IMR-90 (cell line): ENCODE measurements at regions not wholly inside any gene's neighbourhood (a gene's known extent, or its start where the extent isn't known, plus 50 kb on each side); places are given as distances from the start of the nearest gene placed in this dataset.

Experiments used
- BHLHE40 ChIP-seq: fragments of 150-350 bp; IDR thresholded peaks from 2 replicates; pipeline ENCODE4 v1.6.1; 2016; ENCODE audit warnings: mild to moderate bottlenecking, low read depth, low read length
- CEBPB ChIP-seq: IDR thresholded peaks from 2 replicates; pipeline ENCODE4 v1.6.1; 2012; ENCODE audit warnings: low read depth, low read length, improper control_type of control experiment
- CTCF ChIP-seq: conservative IDR thresholded peaks from 2 replicates; pipeline ENCODE4 v1.5.1; 2012; ENCODE audit warnings: mild to moderate bottlenecking, low read depth, low read length, improper control_type of control experiment
- POLR2A ChIP-seq: IDR thresholded peaks from 2 replicates; pipeline ENCODE4 v1.6.1; 2012; ENCODE audit warnings: mild to moderate bottlenecking, low read depth, low read length
- RAD21 ChIP-seq: IDR thresholded peaks from 2 replicates; pipeline ENCODE4 v1.6.1; 2012; ENCODE audit warnings: low read length, improper control_type of control experiment
- RFX5 ChIP-seq: IDR thresholded peaks from 2 replicates; pipeline ENCODE4 v1.8.0; 2012; ENCODE audit warnings: low read depth, mild to moderate bottlenecking, low read length, moderate library complexity
- SMC3 ChIP-seq: fragments of 150-350 bp; IDR thresholded peaks from 2 replicates; pipeline ENCODE4 v1.6.1; 2016; ENCODE audit warnings: low read depth, mild to moderate bottlenecking, antibody characterized with exemption, low read length, moderate library complexity
- TF ChIP-seq, protein P1 (sequence below): fragments of 150-350 bp; IDR thresholded peaks from 2 replicates; pipeline ENCODE4 v1.6.1; 2017; ENCODE audit warnings: mild to moderate bottlenecking, antibody characterized with exemption, low read length, low read depth

- TF ChIP-seq RAD21 (no peak), CTCF (no peak), POLR2A (no peak), BHLHE40 (no peak), SMC3 (no peak), CEBPB (no peak), RFX5 (no peak)
- TF ChIP-seq, protein P1, sequence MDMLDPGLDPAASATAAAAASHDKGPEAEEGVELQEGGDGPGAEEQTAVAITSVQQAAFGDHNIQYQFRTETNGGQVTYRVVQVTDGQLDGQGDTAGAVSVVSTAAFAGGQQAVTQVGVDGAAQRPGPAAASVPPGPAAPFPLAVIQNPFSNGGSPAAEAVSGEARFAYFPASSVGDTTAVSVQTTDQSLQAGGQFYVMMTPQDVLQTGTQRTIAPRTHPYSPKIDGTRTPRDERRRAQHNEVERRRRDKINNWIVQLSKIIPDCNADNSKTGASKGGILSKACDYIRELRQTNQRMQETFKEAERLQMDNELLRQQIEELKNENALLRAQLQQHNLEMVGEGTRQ, result no peak
These were observed 71.0 kb upstream of the TAF1B start for GRCh38 chr2:9772035-9772998.
